SK-N-SH (cell line): ENCODE measurements at regions not wholly inside any gene's neighbourhood (a gene's known extent, or its start where the extent isn't known, plus 50 kb on each side); places are given as distances from the start of the nearest gene placed in this dataset.

ENCODE experiments used
- CTCF ChIA-PET: fragments of 300-600, 350-600 bp; formaldehyde crosslinking; extraction: SDS; loops from one replicate; lab custom pipeline; 2021; lab: Yijun Ruan, JAX
- POLR2A ChIA-PET: fragments of 350-600 bp; sonication (Branson Sonifier 250); formaldehyde crosslinking; extraction: SDS; loops from one replicate; lab custom pipeline; 2020; ENCODE audit warnings: antibody characterized with exemption, inconsistent platforms; lab: Yijun Ruan, JAX
- DNase-seq: peaks from one replicate; pipeline ENCODE4 v3.0.0; 2012
- H2AFZ ChIP-seq: fragments of 200-600 bp; sonication (generic); 2 replicates; pipeline ENCODE4 v1.8.1; 2016; ENCODE audit warnings: antibody characterized with exemption, mild to moderate bottlenecking, low read depth
- H3F3A ChIP-seq: fragments of 200-600 bp; sonication (generic); replicated peaks from 2 replicates; pipeline ENCODE3; 2016; ENCODE audit warnings: antibody characterized with exemption, mild to moderate bottlenecking; ENCODE audit not compliant: insufficient read depth
- H3K27ac ChIP-seq, 2 experiments: fragments of 200-500 bp in 1 of 2; fragments of 200-600 bp in 1 of 2; sonication (Bioruptor generic) in 1 of 2; sonication (generic), shearing (Covaris generic) in 1 of 2; 2 replicates each; pipeline versions ENCODE4 v1.5.1 to v1.6.1; 2014 to 2016; ENCODE audit warnings: low read depth in 2 of 2, inconsistent platforms in 1 of 2, low read length in 1 of 2, mild to moderate bottlenecking in 1 of 2, mixed read lengths in 1 of 2
- H3K27me3 ChIP-seq: fragments of 200-600 bp; sonication (generic), shearing (Covaris generic); 2 replicates; pipeline ENCODE4 v1.6.1; 2016; ENCODE audit warnings: mixed run types; ENCODE audit not compliant: insufficient read depth
- H3K36me3 ChIP-seq, 2 experiments: fragments of 200-500 bp in 1 of 2; fragments of 200-600 bp in 1 of 2; sonication (Bioruptor generic) in 1 of 2; sonication (generic) in 1 of 2; replicated peaks in 1 of 2; 2 replicates each; pipeline versions ENCODE3 to v1.5.1; 2014 to 2016; ENCODE audit warnings: low read length in 1 of 2, mild to moderate bottlenecking in 1 of 2; ENCODE audit not compliant: insufficient read depth in 2 of 2, control insufficient read depth in 1 of 2
- H3K4me1 ChIP-seq, 2 experiments: fragments of 200-500 bp in 1 of 2; fragments of 200-600 bp in 1 of 2; sonication (Bioruptor generic) in 1 of 2; sonication (generic), shearing (Covaris generic) in 1 of 2; 2 replicates each; pipeline versions ENCODE4 v1.5.1 to v1.6.1; 2014 to 2016; ENCODE audit warnings: low read depth in 1 of 2, low read length in 1 of 2, mixed run types in 1 of 2; ENCODE audit not compliant: insufficient read depth in 2 of 2, control insufficient read depth in 1 of 2
- H3K4me2 ChIP-seq: fragments of 200-600 bp; sonication (generic), shearing (Covaris generic); 2 replicates; pipeline ENCODE4 v1.6.1; 2017; ENCODE audit warnings: mixed run types
- H3K4me3 ChIP-seq, 2 experiments: fragments of 200-500 bp in 1 of 2; fragments of 200-600 bp in 1 of 2; sonication (Bioruptor generic) in 1 of 2; sonication (generic), shearing (Covaris generic) in 1 of 2; 2 replicates each; pipeline versions ENCODE4 v1.5.1 to v1.8.1; 2014 to 2016; ENCODE audit warnings: low read depth in 2 of 2, inconsistent platforms in 1 of 2, low read length in 1 of 2, mild to moderate bottlenecking in 1 of 2, mixed read lengths in 1 of 2, moderate library complexity in 1 of 2
- H3K79me2 ChIP-seq: fragments of 200-600 bp; sonication (generic); 2 replicates; pipeline ENCODE4 v1.8.1; 2017; ENCODE audit warnings: mild to moderate bottlenecking; ENCODE audit not compliant: insufficient read depth
- H3K9ac ChIP-seq: fragments of 200-600 bp; sonication (generic); 2 replicates; pipeline ENCODE4 v1.6.1; 2017; ENCODE audit warnings: mixed run types
- H3K9me2 ChIP-seq: fragments of 200-600 bp; sonication (generic); 2 replicates; pipeline ENCODE4 v1.6.1; 2017; ENCODE audit warnings: mixed run types
- H3K9me3 ChIP-seq: fragments of 200-600 bp; sonication (generic); 2 replicates; pipeline ENCODE4 v1.6.1; 2017; ENCODE audit warnings: mixed run types, mild to moderate bottlenecking, moderate library complexity
- H4K20me1 ChIP-seq: fragments of 200-600 bp; sonication (generic); 2 replicates; pipeline ENCODE4 v1.6.1; 2017; ENCODE audit warnings: mild to moderate bottlenecking, mixed run types; ENCODE audit not compliant: insufficient read depth
- CHD2 ChIP-seq: fragments of 150-350 bp; IDR thresholded peaks from 2 replicates; pipeline ENCODE4 v1.6.1; 2018; ENCODE audit warnings: low read length; ENCODE audit not compliant: partially characterized antibody
- ELF1 ChIP-seq: IDR thresholded peaks from 2 replicates; pipeline ENCODE4 v1.4.0; 2012
- EP300 ChIP-seq, 2 experiments: IDR thresholded peaks; 2 replicates each; pipeline versions ENCODE4 v1.4.0 to v1.6.1; 2012; ENCODE audit warnings: borderline replicate concordance in 1 of 2, low read depth in 1 of 2, low read length in 1 of 2
- EZH2phosphoT487 ChIP-seq: fragments of 200-600 bp; sonication (generic); IDR thresholded peaks from 2 replicates; pipeline ENCODE4 v1.6.1; 2017; ENCODE audit warnings: low read depth, mixed run types, mild to moderate bottlenecking, antibody characterized with exemption, moderate library complexity, borderline replicate concordance
- FOXJ3 ChIP-seq: sonication (generic); formaldehyde crosslinking; IDR thresholded peaks from 2 replicates; pipeline ENCODE4 v1.5.1; 2020; ENCODE audit warnings: mild to moderate bottlenecking, missing genetic modification reagents
- GABPA ChIP-seq: IDR thresholded peaks from 2 replicates; pipeline ENCODE4 v1.4.0; 2012; ENCODE audit warnings: low read depth, mild to moderate bottlenecking
- GATA2 ChIP-seq: sonication (generic); formaldehyde crosslinking; IDR thresholded peaks from 2 replicates; pipeline ENCODE4 v1.5.0; 2020; ENCODE audit warnings: mild to moderate bottlenecking, missing genetic modification reagents
- JUND ChIP-seq: IDR thresholded peaks from 2 replicates; pipeline ENCODE4 v1.4.0; 2012
- MEF2A ChIP-seq: IDR thresholded peaks from 2 replicates; pipeline ENCODE4 v1.4.0; 2012; ENCODE audit warnings: low read depth, borderline replicate concordance
- RCOR1 ChIP-seq: fragments of 150-350 bp; IDR thresholded peaks from 2 replicates; pipeline ENCODE4 v1.6.1; 2017; ENCODE audit warnings: antibody characterized with exemption, low read length
- RXRA ChIP-seq: IDR thresholded peaks from 2 replicates; pipeline ENCODE4 v1.4.0; 2012; ENCODE audit warnings: low read depth, mild to moderate bottlenecking, borderline replicate concordance
- TAF1 ChIP-seq: IDR thresholded peaks from 2 replicates; pipeline ENCODE4 v1.6.1; 2012; ENCODE audit warnings: low read depth, mild to moderate bottlenecking, low read length, moderate library complexity, borderline replicate concordance
- USF2 ChIP-seq: fragments of 150-350 bp; IDR thresholded peaks from 2 replicates; pipeline ENCODE4 v1.6.1; 2017; ENCODE audit warnings: antibody characterized with exemption, low read length, low read depth, borderline replicate concordance
- ZBTB33 ChIP-seq: IDR thresholded peaks from 2 replicates; pipeline ENCODE4 v1.4.0; 2012; ENCODE audit warnings: low read depth, borderline replicate concordance
- WGBS: methylation state at CpG from one replicate; pipeline ENCODE4 v1.1.6; 2017; ENCODE audit warnings: low lambda C conversion rate; 5-methylcytosine and 5-hydroxymethylcytosine counted together
- TF ChIP-seq, protein P1 (sequence below): IDR thresholded peaks from 2 replicates; pipeline ENCODE4 v1.4.0; 2012; ENCODE audit warnings: low read depth, borderline replicate concordance
- TF ChIP-seq, protein P2 (sequence below): fragments of 200-600 bp; sonication (generic); IDR thresholded peaks from 2 replicates; pipeline ENCODE4 v1.6.1; 2017; ENCODE audit warnings: antibody characterized with exemption, mild to moderate bottlenecking, moderate library complexity
- TF ChIP-seq, protein P3 (sequence below): IDR thresholded peaks from 2 replicates; pipeline ENCODE4 v1.6.1; 2012; ENCODE audit warnings: mild to moderate bottlenecking, low read depth, low read length, moderate library complexity

GRCh38 chr11:39458481-39458880, 2001.0 kb downstream of the LRRC4C start (continued):
- no peak for TF ChIP-seq MEF2A
- TF ChIP-seq, all 33 proteins: peak for 0

DNA sequence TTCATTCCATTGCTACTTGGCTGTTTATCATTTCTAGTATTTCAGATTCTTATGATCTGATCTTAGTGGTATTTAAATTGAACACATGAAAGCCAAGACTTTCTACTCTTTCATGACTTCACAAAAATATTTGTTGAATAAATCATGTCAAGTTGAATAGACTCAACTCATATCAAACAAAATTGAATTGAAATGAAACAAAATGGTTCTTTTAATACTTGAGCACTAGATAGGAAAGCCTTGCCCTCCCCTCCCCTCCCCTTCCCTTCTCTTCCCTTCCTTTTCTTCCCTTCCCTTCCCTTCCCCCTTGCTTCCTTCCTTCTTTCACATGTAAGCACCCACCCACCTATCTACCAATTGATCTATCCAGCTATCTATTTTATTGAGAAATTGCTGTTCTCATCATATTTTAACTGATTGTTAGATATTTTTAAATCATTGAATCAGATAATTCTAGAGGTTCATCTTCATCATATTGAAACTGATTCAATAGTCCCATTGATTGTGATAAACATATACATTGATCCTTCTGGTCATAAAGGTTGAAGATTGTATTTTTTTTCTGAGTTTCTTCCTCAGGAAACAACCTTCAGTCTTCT, 2015.9 kb downstream of the LRRC4C start:
- TF ChIP-seq, protein P1, sequence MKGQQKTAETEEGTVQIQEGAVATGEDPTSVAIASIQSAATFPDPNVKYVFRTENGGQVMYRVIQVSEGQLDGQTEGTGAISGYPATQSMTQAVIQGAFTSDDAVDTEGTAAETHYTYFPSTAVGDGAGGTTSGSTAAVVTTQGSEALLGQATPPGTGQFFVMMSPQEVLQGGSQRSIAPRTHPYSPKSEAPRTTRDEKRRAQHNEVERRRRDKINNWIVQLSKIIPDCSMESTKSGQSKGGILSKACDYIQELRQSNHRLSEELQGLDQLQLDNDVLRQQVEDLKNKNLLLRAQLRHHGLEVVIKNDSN: no peak
- TF ChIP-seq USF2 (no peak), GABPA (no peak)
- TF ChIP-seq, protein P2, sequence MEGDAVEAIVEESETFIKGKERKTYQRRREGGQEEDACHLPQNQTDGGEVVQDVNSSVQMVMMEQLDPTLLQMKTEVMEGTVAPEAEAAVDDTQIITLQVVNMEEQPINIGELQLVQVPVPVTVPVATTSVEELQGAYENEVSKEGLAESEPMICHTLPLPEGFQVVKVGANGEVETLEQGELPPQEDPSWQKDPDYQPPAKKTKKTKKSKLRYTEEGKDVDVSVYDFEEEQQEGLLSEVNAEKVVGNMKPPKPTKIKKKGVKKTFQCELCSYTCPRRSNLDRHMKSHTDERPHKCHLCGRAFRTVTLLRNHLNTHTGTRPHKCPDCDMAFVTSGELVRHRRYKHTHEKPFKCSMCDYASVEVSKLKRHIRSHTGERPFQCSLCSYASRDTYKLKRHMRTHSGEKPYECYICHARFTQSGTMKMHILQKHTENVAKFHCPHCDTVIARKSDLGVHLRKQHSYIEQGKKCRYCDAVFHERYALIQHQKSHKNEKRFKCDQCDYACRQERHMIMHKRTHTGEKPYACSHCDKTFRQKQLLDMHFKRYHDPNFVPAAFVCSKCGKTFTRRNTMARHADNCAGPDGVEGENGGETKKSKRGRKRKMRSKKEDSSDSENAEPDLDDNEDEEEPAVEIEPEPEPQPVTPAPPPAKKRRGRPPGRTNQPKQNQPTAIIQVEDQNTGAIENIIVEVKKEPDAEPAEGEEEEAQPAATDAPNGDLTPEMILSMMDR: no peak
- Histone ChIP-seq H4K20me1 (no peaks in the 10 kb centered on the region), H3K4me3 (no peak overlapping the region), H3F3A (no peaks in the 10 kb centered on the region), H3K36me3 (no peaks in the 10 kb centered on the region), H2AFZ (no peak overlapping the region), H3K9me3 (no peaks in the 10 kb centered on the region), H3K9ac (no peak overlapping the region), H3K9me2 (no peaks in the 10 kb centered on the region), H3K79me2 (no peaks in the 10 kb centered on the region), H3K27me3 (no peaks in the 10 kb centered on the region), H3K4me1 (no peaks in the 10 kb centered on the region), H3K27ac (no peak overlapping the region), H3K4me2 (no peak overlapping the region)
- DNase-seq: no peak
- POLR2A ChIA-PET: no interaction called here
- CTCF ChIA-PET: no interaction called here

DNA sequence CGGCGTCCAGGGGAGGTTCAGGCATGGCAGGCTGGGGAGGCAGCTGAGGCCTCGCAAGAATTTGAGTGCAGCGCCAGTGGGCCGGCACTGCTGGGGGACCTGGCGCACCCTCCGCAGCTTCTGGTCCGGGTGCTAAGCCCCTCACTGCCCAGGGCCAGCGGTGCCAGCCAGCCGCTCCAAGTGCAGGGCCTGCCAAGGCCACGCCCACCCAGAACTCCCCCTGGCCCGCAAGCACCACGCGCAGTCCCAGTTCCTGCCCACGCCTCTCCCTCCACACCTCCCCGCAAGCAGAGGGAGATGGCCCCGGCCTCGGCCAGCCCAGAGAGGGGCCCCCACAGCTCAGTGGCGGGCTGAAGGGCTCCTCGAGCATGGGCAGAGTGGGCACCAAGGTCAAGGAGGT, 2017.3 kb downstream of the LRRC4C start:
- H3K27me3 ChIP-seq: no peaks in the 10 kb centered on the region
- 42% methylated on average over 8 of the region's 20 CpGs for WGBS
- no peaks in the 10 kb centered on the region for H3K9me2 ChIP-seq
- H3F3A ChIP-seq: no peaks in the 10 kb centered on the region
- no peak overlapping the region for H2AFZ ChIP-seq
- no peaks in the 10 kb centered on the region for H3K79me2 ChIP-seq
- DNase-seq: no peak
- POLR2A ChIA-PET: no interaction called here
- H4K20me1 ChIP-seq: no peaks in the 10 kb centered on the region
- CTCF ChIA-PET: no interaction called here
- H3K4me1 ChIP-seq: no peaks in the 10 kb centered on the region
- H3K4me2 ChIP-seq: no peak overlapping the region
- H3K4me3 ChIP-seq: no peak overlapping the region
- no peaks in the 10 kb centered on the region for H3K36me3 ChIP-seq
- H3K27ac ChIP-seq: no peak overlapping the region
- no peaks in the 10 kb centered on the region for H3K9me3 ChIP-seq
- TF ChIP-seq MEF2A (no peak), ELF1 (no peak), ZBTB33 (no peak), TAF1 (no peak), CHD2 (no peak), GATA2 (CRISPR knock-in tag) (no peak), JUND (no peak), RXRA (no peak), EZH2phosphoT487 (no peak), RCOR1 (no peak), FOXJ3 (CRISPR knock-in tag) (no peak), EP300 (IDR thresholded peaks at IDR 0.05; ENCODE audit: borderline replicate concordance in 1 of 2, low read depth in 1 of 2, low read length in 1 of 2) (no peak)
- TF ChIP-seq, protein P3, sequence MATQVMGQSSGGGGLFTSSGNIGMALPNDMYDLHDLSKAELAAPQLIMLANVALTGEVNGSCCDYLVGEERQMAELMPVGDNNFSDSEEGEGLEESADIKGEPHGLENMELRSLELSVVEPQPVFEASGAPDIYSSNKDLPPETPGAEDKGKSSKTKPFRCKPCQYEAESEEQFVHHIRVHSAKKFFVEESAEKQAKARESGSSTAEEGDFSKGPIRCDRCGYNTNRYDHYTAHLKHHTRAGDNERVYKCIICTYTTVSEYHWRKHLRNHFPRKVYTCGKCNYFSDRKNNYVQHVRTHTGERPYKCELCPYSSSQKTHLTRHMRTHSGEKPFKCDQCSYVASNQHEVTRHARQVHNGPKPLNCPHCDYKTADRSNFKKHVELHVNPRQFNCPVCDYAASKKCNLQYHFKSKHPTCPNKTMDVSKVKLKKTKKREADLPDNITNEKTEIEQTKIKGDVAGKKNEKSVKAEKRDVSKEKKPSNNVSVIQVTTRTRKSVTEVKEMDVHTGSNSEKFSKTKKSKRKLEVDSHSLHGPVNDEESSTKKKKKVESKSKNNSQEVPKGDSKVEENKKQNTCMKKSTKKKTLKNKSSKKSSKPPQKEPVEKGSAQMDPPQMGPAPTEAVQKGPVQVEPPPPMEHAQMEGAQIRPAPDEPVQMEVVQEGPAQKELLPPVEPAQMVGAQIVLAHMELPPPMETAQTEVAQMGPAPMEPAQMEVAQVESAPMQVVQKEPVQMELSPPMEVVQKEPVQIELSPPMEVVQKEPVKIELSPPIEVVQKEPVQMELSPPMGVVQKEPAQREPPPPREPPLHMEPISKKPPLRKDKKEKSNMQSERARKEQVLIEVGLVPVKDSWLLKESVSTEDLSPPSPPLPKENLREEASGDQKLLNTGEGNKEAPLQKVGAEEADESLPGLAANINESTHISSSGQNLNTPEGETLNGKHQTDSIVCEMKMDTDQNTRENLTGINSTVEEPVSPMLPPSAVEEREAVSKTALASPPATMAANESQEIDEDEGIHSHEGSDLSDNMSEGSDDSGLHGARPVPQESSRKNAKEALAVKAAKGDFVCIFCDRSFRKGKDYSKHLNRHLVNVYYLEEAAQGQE: no peak
- H3K9ac ChIP-seq: no peak overlapping the region
